ENCODE measurements at regions not wholly inside any gene's neighbourhood (a gene's known extent, or its start where the extent isn't known, plus 50 kb on each side); places are given as distances from the start of the nearest gene placed in this dataset.
"Not testable (repeated sequence)": the region's sequence is repeated elsewhere in the genome, so short reads cannot be mapped to it uniquely, and the experiment has no call there.

- Histone ChIP-seq H3K4me3 (ENCODE audit: low read depth, low read length) (no peak overlapping the region), H2AFZ (ENCODE audit: low read length, unreplicated experiment) (no peak overlapping the region), H3K27me3 (ENCODE audit: insufficient read depth, low read length) (no peaks in the 10 kb centered on the region), H3K27ac (ENCODE audit: low read depth, low read length) (no peak overlapping the region), H3K36me3 (ENCODE audit: insufficient read depth, low read length) (no peaks in the 10 kb centered on the region), H3K79me2 (ENCODE audit: control insufficient read depth, insufficient read depth, low read length, unreplicated experiment) (no peaks in the 10 kb centered on the region), H3K4me1 (ENCODE audit: control insufficient read depth, insufficient read depth, low read length, unreplicated experiment) (peaks cover 12% of the 10 kb centered on the region)
Observed at GRCh38 chr2:150267651-150268415, 219.6 kb downstream of the RND3 start.

GRCh38 chr2:150266931-150267330 is 220.5 kb downstream of the RND3 start:
- H2AFZ ChIP-seq (ENCODE audit: low read length, unreplicated experiment), result no peak overlapping the region
- H3K4me3 ChIP-seq (ENCODE audit: low read depth, low read length), result no peak overlapping the region
- no peak overlapping the region for H3K27ac ChIP-seq (ENCODE audit: low read depth, low read length)
- H3K27me3 ChIP-seq (ENCODE audit: insufficient read depth, low read length), result no peaks in the 10 kb centered on the region
- H3K79me2 ChIP-seq (ENCODE audit: control insufficient read depth, insufficient read depth, low read length, unreplicated experiment), result no peaks in the 10 kb centered on the region
- no peaks in the 10 kb centered on the region for H3K36me3 ChIP-seq (ENCODE audit: insufficient read depth, low read length)
- H3K4me1 ChIP-seq (ENCODE audit: control insufficient read depth, insufficient read depth, low read length, unreplicated experiment), result peaks cover 3% of the 10 kb centered on the region

- Histone ChIP-seq H3K36me3 (ENCODE audit: insufficient read depth, low read length) (no peaks in the 10 kb centered on the region), H3K27me3 (ENCODE audit: insufficient read depth, low read length) (no peaks in the 10 kb centered on the region), H3K79me2 (ENCODE audit: control insufficient read depth, insufficient read depth, low read length, unreplicated experiment) (no peaks in the 10 kb centered on the region), H3K27ac (ENCODE audit: low read depth, low read length) (no peak overlapping the region), H3K4me1 (ENCODE audit: control insufficient read depth, insufficient read depth, low read length, unreplicated experiment) (no peaks in the 10 kb centered on the region), H2AFZ (ENCODE audit: low read length, unreplicated experiment) (no peak overlapping the region), H3K4me3 (ENCODE audit: low read depth, low read length) (no peak overlapping the region)
Observed at GRCh38 chr2:150264442-150264841, 223.0 kb downstream of the RND3 start.

- Histone ChIP-seq H3K4me3 (ENCODE audit: low read depth, low read length) (no peak overlapping the region), H3K4me1 (ENCODE audit: control insufficient read depth, insufficient read depth, low read length, unreplicated experiment) (no peaks in the 10 kb centered on the region)
Observed at GRCh38 chr2:150261691-150262090, 225.8 kb downstream of the RND3 start.

GRCh38 chr2:150260636-150261035 is 226.8 kb downstream of the RND3 start:
- Histone ChIP-seq H3K27ac (ENCODE audit: low read depth, low read length) (no peak overlapping the region), H2AFZ (ENCODE audit: low read length, unreplicated experiment) (no peak overlapping the region), H3K4me1 (ENCODE audit: control insufficient read depth, insufficient read depth, low read length, unreplicated experiment) (peaks cover 4% of the 10 kb centered on the region), H3K27me3 (ENCODE audit: insufficient read depth, low read length) (no peaks in the 10 kb centered on the region), H3K4me3 (ENCODE audit: low read depth, low read length) (no peak overlapping the region), H3K79me2 (ENCODE audit: control insufficient read depth, insufficient read depth, low read length, unreplicated experiment) (no peaks in the 10 kb centered on the region), H3K36me3 (ENCODE audit: insufficient read depth, low read length) (no peaks in the 10 kb centered on the region)

More at GRCh38 chr2:150261691-150262090, 225.8 kb downstream of the RND3 start:
- no peak overlapping the region for H2AFZ ChIP-seq (ENCODE audit: low read length, unreplicated experiment)
- H3K36me3 ChIP-seq (ENCODE audit: insufficient read depth, low read length), result no peaks in the 10 kb centered on the region
- no peaks in the 10 kb centered on the region for H3K79me2 ChIP-seq (ENCODE audit: control insufficient read depth, insufficient read depth, low read length, unreplicated experiment)
- no peaks in the 10 kb centered on the region for H3K27me3 ChIP-seq (ENCODE audit: insufficient read depth, low read length)
- no peak overlapping the region for H3K27ac ChIP-seq (ENCODE audit: low read depth, low read length)

- no peaks in the 10 kb centered on the region for H3K36me3 ChIP-seq (ENCODE audit: insufficient read depth, low read length)
- no peak overlapping the region for H3K4me3 ChIP-seq (ENCODE audit: low read depth, low read length)
- no peaks in the 10 kb centered on the region for H3K79me2 ChIP-seq (ENCODE audit: control insufficient read depth, insufficient read depth, low read length, unreplicated experiment)
- no peak overlapping the region for H2AFZ ChIP-seq (ENCODE audit: low read length, unreplicated experiment)
- H3K4me1 ChIP-seq (ENCODE audit: control insufficient read depth, insufficient read depth, low read length, unreplicated experiment), result peaks cover 11% of the 10 kb centered on the region
- no peak overlapping the region for H3K27ac ChIP-seq (ENCODE audit: low read depth, low read length)
- no peaks in the 10 kb centered on the region for H3K27me3 ChIP-seq (ENCODE audit: insufficient read depth, low read length)
Observed at GRCh38 chr2:150259746-150260145, 227.7 kb downstream of the RND3 start.

GRCh38 chr2:150258781-150259307 is 228.6 kb downstream of the RND3 start:
- Histone ChIP-seq H3K4me1 (ENCODE audit: control insufficient read depth, insufficient read depth, low read length, unreplicated experiment) (peaks cover 11% of the 10 kb centered on the region), H3K27ac (ENCODE audit: low read depth, low read length) (no peak overlapping the region), H2AFZ (ENCODE audit: low read length, unreplicated experiment) (no peak overlapping the region), H3K79me2 (ENCODE audit: control insufficient read depth, insufficient read depth, low read length, unreplicated experiment) (no peaks in the 10 kb centered on the region), H3K27me3 (ENCODE audit: insufficient read depth, low read length) (no peaks in the 10 kb centered on the region), H3K36me3 (ENCODE audit: insufficient read depth, low read length) (no peaks in the 10 kb centered on the region), H3K4me3 (ENCODE audit: low read depth, low read length) (no peak overlapping the region)

- Histone ChIP-seq H3K27me3 (ENCODE audit: insufficient read depth, low read length) (no peaks in the 10 kb centered on the region), H3K4me1 (ENCODE audit: control insufficient read depth, insufficient read depth, low read length, unreplicated experiment) (peaks cover 11% of the 10 kb centered on the region), H2AFZ (ENCODE audit: low read length, unreplicated experiment) (no peak overlapping the region), H3K27ac (ENCODE audit: low read depth, low read length) (no peak overlapping the region), H3K36me3 (ENCODE audit: insufficient read depth, low read length) (no peaks in the 10 kb centered on the region), H3K4me3 (ENCODE audit: low read depth, low read length) (no peak overlapping the region), H3K79me2 (ENCODE audit: control insufficient read depth, insufficient read depth, low read length, unreplicated experiment) (no peaks in the 10 kb centered on the region)
Observed at GRCh38 chr2:150256736-150257135, 230.7 kb downstream of the RND3 start.

GRCh38 chr2:150255528-150255927 is 231.9 kb downstream of the RND3 start:
- Histone ChIP-seq H3K27ac (ENCODE audit: low read depth, low read length) (no peak overlapping the region), H3K27me3 (ENCODE audit: insufficient read depth, low read length) (no peaks in the 10 kb centered on the region), H3K4me3 (ENCODE audit: low read depth, low read length) (no peak overlapping the region), H3K4me1 (ENCODE audit: control insufficient read depth, insufficient read depth, low read length, unreplicated experiment) (peaks cover 11% of the 10 kb centered on the region), H3K36me3 (ENCODE audit: insufficient read depth, low read length) (no peaks in the 10 kb centered on the region), H2AFZ (ENCODE audit: low read length, unreplicated experiment) (no peak overlapping the region), H3K79me2 (ENCODE audit: control insufficient read depth, insufficient read depth, low read length, unreplicated experiment) (no peaks in the 10 kb centered on the region)

GRCh38 chr2:150249735-150250134 is 237.7 kb downstream of the RND3 start:
- not testable (repeated sequence) for H3K4me3 ChIP-seq (ENCODE audit: low read depth, low read length); H3K4me1 ChIP-seq (ENCODE audit: control insufficient read depth, insufficient read depth, low read length, unreplicated experiment); H3K79me2 ChIP-seq (ENCODE audit: control insufficient read depth, insufficient read depth, low read length, unreplicated experiment); H3K36me3 ChIP-seq (ENCODE audit: insufficient read depth, low read length); H3K27ac ChIP-seq (ENCODE audit: low read depth, low read length); H3K27me3 ChIP-seq (ENCODE audit: insufficient read depth, low read length); H2AFZ ChIP-seq (ENCODE audit: low read length, unreplicated experiment)

- H3K27me3 ChIP-seq (ENCODE audit: insufficient read depth, low read length), result no peaks in the 10 kb centered on the region
- H3K79me2 ChIP-seq (ENCODE audit: control insufficient read depth, insufficient read depth, low read length, unreplicated experiment), result no peaks in the 10 kb centered on the region
- H3K4me1 ChIP-seq (ENCODE audit: control insufficient read depth, insufficient read depth, low read length, unreplicated experiment), result no peaks in the 10 kb centered on the region
- no peak overlapping the region for H2AFZ ChIP-seq (ENCODE audit: low read length, unreplicated experiment)
- H3K36me3 ChIP-seq (ENCODE audit: insufficient read depth, low read length), result no peaks in the 10 kb centered on the region
- H3K4me3 ChIP-seq (ENCODE audit: low read depth, low read length), result no peak overlapping the region
- H3K27ac ChIP-seq (ENCODE audit: low read depth, low read length), result no peak overlapping the region
Observed at GRCh38 chr2:150247481-150247880, 240.0 kb downstream of the RND3 start.

Measured in ACC112 (cell line).